Neuronal stem cell (in vitro differentiated cells): ENCODE measurements at regions not wholly inside any gene's neighbourhood (a gene's known extent, or its start where the extent isn't known, plus 50 kb on each side); places are given as distances from the start of the nearest gene placed in this dataset.
A peak's percentile ranks its signal among the peaks of the same experiment; 100 is the strongest.

Experiments
- DNase-seq: peaks from one replicate; pipeline ENCODE4 v3.0.0-alpha.2; 2013; ENCODE audit warnings: low spot score
- H2AFZ ChIP-seq: one replicate; pipeline ENCODE4 v1.6.1; 2013; ENCODE audit warnings: mild to moderate bottlenecking, low read length, inconsistent platforms
- H2AK5ac ChIP-seq: 2 replicates; pipeline ENCODE4 v1.6.1; 2013; ENCODE audit warnings: low read depth, mild to moderate bottlenecking, inconsistent platforms, low read length, moderate library complexity, mixed read lengths
- H2BK120ac ChIP-seq: 2 replicates; pipeline ENCODE4 v1.6.1; 2013; ENCODE audit warnings: low read depth, mild to moderate bottlenecking, inconsistent platforms, low read length, moderate library complexity, mixed read lengths
- H2BK12ac ChIP-seq: one replicate; pipeline ENCODE4 v1.6.1; 2013; ENCODE audit warnings: low read length, inconsistent platforms
- H2BK15ac ChIP-seq: 2 replicates; pipeline ENCODE4 v1.6.1; 2013; ENCODE audit warnings: mild to moderate bottlenecking, low read length, inconsistent platforms, mixed read lengths
- H2BK5ac ChIP-seq: one replicate; pipeline ENCODE4 v1.6.1; 2013; ENCODE audit warnings: inconsistent platforms, mild to moderate bottlenecking, low read length, moderate library complexity
- H3K14ac ChIP-seq: one replicate; pipeline ENCODE4 v1.6.1; 2013; ENCODE audit warnings: low read length, inconsistent platforms
- H3K18ac ChIP-seq: 2 replicates; pipeline ENCODE4 v1.6.1; 2013; ENCODE audit warnings: low read length, inconsistent platforms
- H3K23ac ChIP-seq: 2 replicates; pipeline ENCODE4 v1.6.1; 2013; ENCODE audit warnings: low read depth, mild to moderate bottlenecking, mixed read lengths, low read length, inconsistent platforms; ENCODE audit not compliant: poor library complexity
- H3K27ac ChIP-seq: replicated peaks from 3 replicates; pipeline ENCODE4 v1.5.1; 2013; ENCODE audit warnings: low read length, inconsistent platforms
- H3K27me3 ChIP-seq, 3 experiments: 2 replicates each; pipeline ENCODE4 v1.6.1; 2013; ENCODE audit warnings: low read length in 3 of 3, mild to moderate bottlenecking in 2 of 3, inconsistent platforms in 1 of 3, low read depth in 1 of 3, mixed read lengths in 1 of 3, moderate library complexity in 1 of 3; ENCODE audit not compliant: control insufficient read depth in 3 of 3, insufficient read depth in 3 of 3
- H3K36me3 ChIP-seq, 2 donors: replicated peaks in 1 of 2; 2 replicates each; pipeline ENCODE4 v1.6.1; 2013; ENCODE audit warnings: low read length in 2 of 2; ENCODE audit not compliant: control insufficient read depth in 2 of 2, insufficient read depth in 2 of 2
- H3K4ac ChIP-seq: 2 replicates; pipeline ENCODE4 v1.6.1; 2013; ENCODE audit warnings: inconsistent platforms, mild to moderate bottlenecking, low read length, moderate library complexity
- H3K4me1 ChIP-seq, 2 donors: 1 replicate in 1 of 2; 2 replicates in 1 of 2; pipeline ENCODE4 v1.6.1; 2013; ENCODE audit warnings: low read length in 2 of 2, low read depth in 1 of 2; ENCODE audit not compliant: control insufficient read depth in 2 of 2, insufficient read depth in 1 of 2
- H3K4me2 ChIP-seq: one replicate; pipeline ENCODE4 v1.6.1; 2013; ENCODE audit warnings: mild to moderate bottlenecking, low read length, inconsistent platforms; ENCODE audit not compliant: insufficient read depth, poor library complexity, severe bottlenecking
- H3K4me3 ChIP-seq, 2 donors: 2 replicates each; pipeline ENCODE4 v1.5.1; 2013; ENCODE audit warnings: low read length in 2 of 2, mild to moderate bottlenecking in 2 of 2, inconsistent platforms in 1 of 2, moderate library complexity in 1 of 2
- H3K79me1 ChIP-seq: one replicate; pipeline ENCODE4 v1.6.1; 2013; ENCODE audit warnings: low read depth, mild to moderate bottlenecking, inconsistent platforms, low read length, moderate library complexity
- H3K9ac ChIP-seq: one replicate; pipeline ENCODE4 v1.6.1; 2013; ENCODE audit warnings: mild to moderate bottlenecking, low read depth, low read length, inconsistent platforms; ENCODE audit not compliant: poor library complexity
- H3K9me3 ChIP-seq, 2 donors: replicated peaks in 1 of 2; 2 replicates each; pipeline versions ENCODE3 to v1.6.1; 2013; ENCODE audit warnings: low read length in 2 of 2, mild to moderate bottlenecking in 2 of 2, inconsistent platforms in 1 of 2, low read depth in 1 of 2, mixed read lengths in 1 of 2, moderate library complexity in 1 of 2; ENCODE audit not compliant: control insufficient read depth in 2 of 2, insufficient read depth in 1 of 2
- H4K8ac ChIP-seq: one replicate; pipeline ENCODE4 v1.6.1; 2013; ENCODE audit warnings: low read depth, mild to moderate bottlenecking, inconsistent platforms, low read length, moderate library complexity
- H4K91ac ChIP-seq: one replicate; pipeline ENCODE4 v1.6.1; 2013; ENCODE audit warnings: low read length, low read depth, mild to moderate bottlenecking, inconsistent platforms; ENCODE audit not compliant: poor library complexity
- WGBS, 2 donors: extraction: QIAGEN DNeasy Blood & Tissue Kit; methylation state at CpG; one replicate each; pipeline ENCODE4 v1.1.7; 2013; ENCODE audit warnings: missing lambda C conversion rate in 2 of 2, mixed read lengths in 1 of 2; ENCODE audit not compliant: insufficient read length in 2 of 2, insufficient replicate concordance in 1 of 2; ENCODE audit errors: extremely low coverage in 2 of 2; 5-methylcytosine and 5-hydroxymethylcytosine counted together

GRCh38 chr3:178186666-178187065, 349.6 kb upstream of the KCNMB2 start:
- Histone ChIP-seq H3K23ac (no peak overlapping the region), H3K9ac (no peak overlapping the region), H2BK120ac (no peak overlapping the region), H3K79me1 (no peaks in the 10 kb centered on the region), H4K8ac (no peak overlapping the region), H2BK5ac (no peak overlapping the region), H3K4me2 (no peak overlapping the region), H2BK12ac (no peak overlapping the region), H3K27ac (no peak overlapping the region), H3K18ac (no peak overlapping the region), H3K14ac (no peak overlapping the region), H2BK15ac (no peak overlapping the region), H3K27me3 (no peaks in the 10 kb centered on the region), H2AFZ (no peak overlapping the region), H3K4ac (no peak overlapping the region), H3K4me3 (no peak overlapping the region), H3K9me3 (no peaks in the 10 kb centered on the region), H2AK5ac (no peak overlapping the region), H4K91ac (no peak overlapping the region), H3K36me3 (no peaks in the 10 kb centered on the region), H3K4me1 (peaks cover 2 to 6% of the 10 kb centered on the region in 2 donors)
- 100% methylated on average over 1 of the region's 4 CpGs; no CpG with 5 or more reads in 1 of the 2 donors for WGBS, 2 donors
- DNase-seq, result no peak

GRCh38 chr3:178189854-178190253, 346.4 kb upstream of the KCNMB2 start:
- DNase-seq, result no peak
- H3K14ac ChIP-seq, result no peak overlapping the region
- no peak overlapping the region for H2BK5ac ChIP-seq
- no peak overlapping the region for H3K4me3 ChIP-seq
- H3K27me3 ChIP-seq, result no peaks in the 10 kb centered on the region
- no peak overlapping the region for H2AK5ac ChIP-seq
- no peak overlapping the region for H3K23ac ChIP-seq
- H2BK12ac ChIP-seq, result no peak overlapping the region
- no peaks in the 10 kb centered on the region for H3K36me3 ChIP-seq
- no peak overlapping the region for H3K18ac ChIP-seq
- no CpG with 5 or more reads among the region's 3 CpGs for WGBS, 2 donors
- H2BK120ac ChIP-seq, result no peak overlapping the region
- no peak overlapping the region for H3K4me2 ChIP-seq
- no peak overlapping the region for H2BK15ac ChIP-seq
- no peak overlapping the region for H4K8ac ChIP-seq
- no peak overlapping the region for H3K4ac ChIP-seq
- H4K91ac ChIP-seq, result no peak overlapping the region
- no peak overlapping the region for H3K9ac ChIP-seq
- H3K27ac ChIP-seq, result no peak overlapping the region
- H2AFZ ChIP-seq, result peak overlapping the region; percentile 19
- H3K4me1 ChIP-seq, result peaks cover 0 to 4% of the 10 kb centered on the region in 2 donors
- no peaks in the 10 kb centered on the region for H3K9me3 ChIP-seq
- H3K79me1 ChIP-seq, result no peaks in the 10 kb centered on the region

- no peak overlapping the region for H4K91ac ChIP-seq
- no peak overlapping the region for H2AFZ ChIP-seq
These were observed 342.4 kb upstream of the KCNMB2 start for GRCh38 chr3:178193846-178194245.

GRCh38 chr3:178194539-178194938, 341.7 kb upstream of the KCNMB2 start:
- no peak overlapping the region for H2BK12ac ChIP-seq
- no peak overlapping the region for H3K27ac ChIP-seq
- H2BK120ac ChIP-seq, result no peak overlapping the region
- H3K4ac ChIP-seq, result no peak overlapping the region
- no peak overlapping the region for H2BK5ac ChIP-seq
- no peaks in the 10 kb centered on the region for H3K27me3 ChIP-seq
- H3K4me2 ChIP-seq, result no peak overlapping the region
- no peak overlapping the region for H3K9ac ChIP-seq
- peaks cover 3 to 15% of the 10 kb centered on the region in 2 donors for H3K4me1 ChIP-seq
- no peak overlapping the region for H4K91ac ChIP-seq
- H3K18ac ChIP-seq, result no peak overlapping the region
- H3K14ac ChIP-seq, result no peak overlapping the region
- H3K23ac ChIP-seq, result no peak overlapping the region
- no peak overlapping the region for H2AK5ac ChIP-seq
- no CpG with 5 or more reads among the region's 4 CpGs for WGBS, 2 donors
- H3K9me3 ChIP-seq, result no peaks in the 10 kb centered on the region
- H4K8ac ChIP-seq, result no peak overlapping the region
- DNase-seq, result no peak
- H3K36me3 ChIP-seq, result no peaks in the 10 kb centered on the region
- no peak overlapping the region for H3K4me3 ChIP-seq
- H2AFZ ChIP-seq, result no peak overlapping the region
- no peak overlapping the region for H2BK15ac ChIP-seq
- no peaks in the 10 kb centered on the region for H3K79me1 ChIP-seq

More at GRCh38 chr3:178193846-178194245, 342.4 kb upstream of the KCNMB2 start:
- Histone ChIP-seq H2AK5ac (no peak overlapping the region), H3K18ac (no peak overlapping the region), H3K23ac (no peak overlapping the region), H3K79me1 (no peaks in the 10 kb centered on the region), H3K14ac (no peak overlapping the region), H3K9me3 (no peaks in the 10 kb centered on the region), H3K36me3 (no peaks in the 10 kb centered on the region), H3K4me2 (no peak overlapping the region), H2BK5ac (no peak overlapping the region), H3K4me3 (no peak overlapping the region), H2BK12ac (no peak overlapping the region), H3K4ac (no peak overlapping the region), H3K27ac (no peak overlapping the region), H4K8ac (no peak overlapping the region), H3K27me3 (no peaks in the 10 kb centered on the region), H2BK15ac (no peak overlapping the region), H2BK120ac (no peak overlapping the region), H3K9ac (no peak overlapping the region), H3K4me1 (peaks cover 3 to 15% of the 10 kb centered on the region in 2 donors)
- no CpG with 5 or more reads among the region's 1 CpG for WGBS, 2 donors
- DNase-seq, result no peak
